IMR-90 (cell line): ENCODE measurements at regions not wholly inside any gene's neighbourhood (a gene's known extent, or its start where the extent isn't known, plus 50 kb on each side); places are given as distances from the start of the nearest gene placed in this dataset.

Experiments used
- ATAC-seq: fragments of 200-7000 bp; cut with Tn5 transposase; 2 replicates; pipeline ENCODE4 v1.9.1; 2020; ENCODE audit warnings: low read depth, mild to moderate bottlenecking, moderate library complexity
- BruUV-seq: library from RNA; stranded (reverse); fragments of 400-500 nt; replicated peaks from 2 replicates; lab custom pipeline; 2021; lab: Mats Ljungman, UMichigan
- CTCF ChIA-PET: fragments of 300-600 bp; formaldehyde crosslinking; extraction: SDS; loops from one replicate; lab custom pipeline; 2021; ENCODE audit warnings: antibody characterized with exemption; lab: Yijun Ruan, JAX
- POLR2A ChIA-PET: fragments of 300-600 bp; sonication (Branson Sonifier 250); formaldehyde crosslinking; loops from one replicate; lab custom pipeline; 2022; ENCODE audit warnings: antibody characterized with exemption; ENCODE audit not compliant: unreplicated experiment; lab: Charles Lee
- DNase-seq: peaks from one replicate; pipeline ENCODE4 v3.0.0; 2013
- H2AFZ ChIP-seq: replicated peaks from 2 replicates; pipeline ENCODE3; 2013; ENCODE audit warnings: low read length, mild to moderate bottlenecking; ENCODE audit not compliant: poor library complexity
- H2AK5ac ChIP-seq: 2 replicates; pipeline ENCODE4 v1.6.1; 2013; ENCODE audit warnings: low read depth, low read length, inconsistent platforms
- H2AK9ac ChIP-seq: replicated peaks from 2 replicates; pipeline ENCODE3; 2013; ENCODE audit warnings: mild to moderate bottlenecking, low read depth, low read length, moderate library complexity; ENCODE audit not compliant: poor library complexity
- H2BK120ac ChIP-seq: 2 replicates; pipeline ENCODE4 v1.6.1; 2013; ENCODE audit warnings: low read depth, low read length, inconsistent platforms
- H2BK15ac ChIP-seq: 3 replicates; pipeline ENCODE4 v1.6.1; 2013; ENCODE audit warnings: low read depth, low read length, inconsistent platforms
- H2BK20ac ChIP-seq: 2 replicates; pipeline ENCODE4 v1.6.1; 2013; ENCODE audit warnings: low read depth, mild to moderate bottlenecking, inconsistent platforms, low read length, moderate library complexity
- H2BK5ac ChIP-seq: 2 replicates; pipeline ENCODE4 v1.6.1; 2013; ENCODE audit warnings: mild to moderate bottlenecking, low read depth, low read length, inconsistent platforms; ENCODE audit not compliant: poor library complexity, severe bottlenecking
- H3K14ac ChIP-seq: replicated peaks from 2 replicates; pipeline ENCODE4 v1.6.1; 2013; ENCODE audit warnings: low read depth, low read length, inconsistent platforms
- H3K18ac ChIP-seq: 2 replicates; pipeline ENCODE4 v1.6.1; 2013; ENCODE audit warnings: low read depth, low read length, control low read depth
- H3K23ac ChIP-seq: 2 replicates; pipeline ENCODE4 v1.6.1; 2013; ENCODE audit warnings: low read depth, low read length, inconsistent platforms
- H3K27ac ChIP-seq: 2 replicates; pipeline ENCODE4 v1.5.1; 2013; ENCODE audit warnings: mild to moderate bottlenecking, control low read depth, low read length; ENCODE audit not compliant: insufficient read depth
- H3K27me3 ChIP-seq: 2 replicates; pipeline ENCODE4 v1.6.1; 2013; ENCODE audit warnings: low read length; ENCODE audit not compliant: control insufficient read depth, insufficient read depth
- H3K36me3 ChIP-seq: 2 replicates; pipeline ENCODE4 v1.6.1; 2013; ENCODE audit warnings: low read length, mixed read lengths; ENCODE audit not compliant: control insufficient read depth, insufficient read depth
- H3K4ac ChIP-seq: 2 replicates; pipeline ENCODE4 v1.6.1; 2013; ENCODE audit warnings: low read depth, low read length, inconsistent platforms
- H3K4me1 ChIP-seq: 2 replicates; pipeline ENCODE4 v1.6.1; 2013; ENCODE audit warnings: low read length, mixed read lengths; ENCODE audit not compliant: control insufficient read depth, insufficient read depth
- H3K4me2 ChIP-seq: 2 replicates; pipeline ENCODE4 v1.6.1; 2013; ENCODE audit warnings: low read depth, mild to moderate bottlenecking, control low read depth, low read length, moderate library complexity
- H3K4me3 ChIP-seq: 2 replicates; pipeline ENCODE4 v1.5.1; 2013; ENCODE audit warnings: low read depth, mild to moderate bottlenecking, control low read depth, low read length, moderate library complexity; ENCODE audit not compliant: insufficient read depth
- H3K56ac ChIP-seq: 2 replicates; pipeline ENCODE4 v1.6.1; 2013; ENCODE audit warnings: low read length, inconsistent platforms; ENCODE audit not compliant: insufficient read depth; ENCODE audit errors: extremely low read depth
- H3K79me1 ChIP-seq, 2 experiments: 2 replicates each; pipeline ENCODE4 v1.6.1; 2013; ENCODE audit warnings: low read length in 2 of 2, inconsistent platforms in 1 of 2, low read depth in 1 of 2
- H3K9ac ChIP-seq: 2 replicates; pipeline ENCODE4 v1.6.1; 2013; ENCODE audit warnings: low read depth, low read length, control low read depth
- H3K9me1 ChIP-seq: 2 replicates; pipeline ENCODE4 v1.6.1; 2013; ENCODE audit warnings: low read length, inconsistent platforms; ENCODE audit not compliant: insufficient read depth
- H3K9me3 ChIP-seq: 2 replicates; pipeline ENCODE4 v1.6.1; 2013; ENCODE audit warnings: low read length; ENCODE audit not compliant: control insufficient read depth, insufficient read depth
- H4K20me1 ChIP-seq: 2 replicates; pipeline ENCODE4 v1.6.1; 2013; ENCODE audit warnings: low read length, inconsistent platforms; ENCODE audit not compliant: insufficient read depth
- H4K5ac ChIP-seq: 2 replicates; pipeline ENCODE4 v1.6.1; 2013; ENCODE audit warnings: mild to moderate bottlenecking, low read depth, low read length, control low read depth
- H4K8ac ChIP-seq, 2 experiments: 2 replicates each; pipeline ENCODE4 v1.6.1; 2013; ENCODE audit warnings: low read depth in 2 of 2, low read length in 2 of 2, control low read depth in 1 of 2, inconsistent platforms in 1 of 2
- H4K91ac ChIP-seq: 2 replicates; pipeline ENCODE4 v1.6.1; 2013; ENCODE audit warnings: low read depth, low read length, inconsistent platforms; ENCODE audit not compliant: insufficient read depth
- BHLHE40 ChIP-seq: fragments of 150-350 bp; IDR thresholded peaks from 2 replicates; pipeline ENCODE4 v1.6.1; 2016; ENCODE audit warnings: mild to moderate bottlenecking, low read depth, low read length
- CEBPB ChIP-seq: IDR thresholded peaks from 2 replicates; pipeline ENCODE4 v1.6.1; 2012; ENCODE audit warnings: low read depth, low read length, improper control_type of control experiment
- CHD1 ChIP-seq: IDR thresholded peaks from 2 replicates; pipeline ENCODE4 v1.6.1; 2012; ENCODE audit warnings: low read depth, low read length, improper control_type of control experiment
- ELK1 ChIP-seq: fragments of 150-350 bp; IDR thresholded peaks from 2 replicates; pipeline ENCODE4 v1.6.1; 2016; ENCODE audit warnings: low read depth, mild to moderate bottlenecking, low read length, moderate library complexity, borderline replicate concordance
- FOS ChIP-seq: fragments of 150-350 bp; IDR thresholded peaks from 2 replicates; pipeline ENCODE4 v1.6.1; 2016; ENCODE audit warnings: low read depth, low read length
- MAFK ChIP-seq: IDR thresholded peaks from 2 replicates; pipeline ENCODE4 v1.6.1; 2012; ENCODE audit warnings: low read depth, low read length, improper control_type of control experiment
- MAZ ChIP-seq: IDR thresholded peaks from 2 replicates; pipeline ENCODE4 v1.6.1; 2012; ENCODE audit warnings: low read depth, mild to moderate bottlenecking, low read length, improper control_type of control experiment, moderate library complexity, borderline replicate concordance
- MXI1 ChIP-seq: IDR thresholded peaks from 2 replicates; pipeline ENCODE4 v1.6.1; 2012; ENCODE audit warnings: low read depth, mild to moderate bottlenecking, low read length, moderate library complexity, borderline replicate concordance
- NFE2L2 ChIP-seq: fragments of 150-350 bp; IDR thresholded peaks from 2 replicates; pipeline ENCODE4 v1.6.1; 2016; ENCODE audit warnings: low read depth, mild to moderate bottlenecking, low read length
- POLR2A ChIP-seq: IDR thresholded peaks from 2 replicates; pipeline ENCODE4 v1.6.1; 2012; ENCODE audit warnings: mild to moderate bottlenecking, low read depth, low read length
- RAD21 ChIP-seq: IDR thresholded peaks from 2 replicates; pipeline ENCODE4 v1.6.1; 2012; ENCODE audit warnings: low read length, improper control_type of control experiment
- RCOR1 ChIP-seq: IDR thresholded peaks from 2 replicates; pipeline ENCODE4 v1.6.1; 2012; ENCODE audit warnings: mild to moderate bottlenecking, low read length, improper control_type of control experiment; ENCODE audit not compliant: insufficient replicate concordance
- RFX5 ChIP-seq: IDR thresholded peaks from 2 replicates; pipeline ENCODE4 v1.8.0; 2012; ENCODE audit warnings: low read depth, mild to moderate bottlenecking, low read length, moderate library complexity
- SMC3 ChIP-seq: fragments of 150-350 bp; IDR thresholded peaks from 2 replicates; pipeline ENCODE4 v1.6.1; 2016; ENCODE audit warnings: low read depth, mild to moderate bottlenecking, antibody characterized with exemption, low read length, moderate library complexity
- WGBS, 2 experiments: methylation state at CpG; one replicate each; pipeline versions ENCODE4 v1.1.5 to v1.1.7; 2013; ENCODE audit warnings: missing lambda C conversion rate in 2 of 2; ENCODE audit not compliant: insufficient read length in 1 of 2; ENCODE audit errors: extremely low coverage in 2 of 2; 5-methylcytosine and 5-hydroxymethylcytosine counted together
- dilution Hi-C: fragments of 300-500 bp; cut with HindIII; formaldehyde crosslinking; loops from one replicate; pipeline ENCODE4 v1.14.3; 2018; ENCODE audit warnings: low sequenced_read_pairs; ENCODE audit not compliant: unreplicated experiment
- in situ Hi-C: fragments of 300-500 bp; cut with MboI; formaldehyde crosslinking; loops from 3 replicates; pipeline ENCODE4 v1.14.3; 2019; ENCODE audit warnings: low sequenced_read_pairs, inconsistent platforms, mixed read lengths
- intact Hi-C: fragments of 100-400 bp; cut with micrococcal nuclease; formaldehyde crosslinking; loops from 2 replicates; pipeline ENCODE4 v1.10.0; 2022
- TF ChIP-seq, protein P1 (sequence below): fragments of 150-350 bp; IDR thresholded peaks from 2 replicates; pipeline ENCODE4 v1.6.1; 2017; ENCODE audit warnings: mild to moderate bottlenecking, antibody characterized with exemption, low read length, low read depth
- TF ChIP-seq, protein P2 (sequence below): conservative IDR thresholded peaks from 2 replicates; pipeline ENCODE4 v1.5.1; 2012; ENCODE audit warnings: mild to moderate bottlenecking, low read depth, low read length, improper control_type of control experiment

GRCh38 chr3:34072297-34072696 is 273.9 kb downstream of the PDCD6IP start:
- BruUV-seq, result no TSS peak
- in situ Hi-C loops (no loop called here), intact Hi-C loops (no loop called here), dilution Hi-C loops (no loop called here)
- no peak overlapping the region for H4K91ac ChIP-seq
- H2BK5ac ChIP-seq, result no peak overlapping the region
- no peaks in the 10 kb centered on the region; the same call in 1 of the 2 replicates for H3K27me3 ChIP-seq
- H2BK20ac ChIP-seq, result no peak overlapping the region
- H3K56ac ChIP-seq, result no peak overlapping the region
- TF ChIP-seq, protein P1, sequence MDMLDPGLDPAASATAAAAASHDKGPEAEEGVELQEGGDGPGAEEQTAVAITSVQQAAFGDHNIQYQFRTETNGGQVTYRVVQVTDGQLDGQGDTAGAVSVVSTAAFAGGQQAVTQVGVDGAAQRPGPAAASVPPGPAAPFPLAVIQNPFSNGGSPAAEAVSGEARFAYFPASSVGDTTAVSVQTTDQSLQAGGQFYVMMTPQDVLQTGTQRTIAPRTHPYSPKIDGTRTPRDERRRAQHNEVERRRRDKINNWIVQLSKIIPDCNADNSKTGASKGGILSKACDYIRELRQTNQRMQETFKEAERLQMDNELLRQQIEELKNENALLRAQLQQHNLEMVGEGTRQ, result no peak
- TF ChIP-seq CEBPB, result no peak
- no peak for TF ChIP-seq ELK1
- no peak for TF ChIP-seq SMC3
- no peak for TF ChIP-seq BHLHE40
- no peak for TF ChIP-seq MAZ
- no peak for TF ChIP-seq FOS
- TF ChIP-seq RFX5, result no peak
- TF ChIP-seq RAD21, result no peak
- TF ChIP-seq CHD1, result no peak
- TF ChIP-seq, protein P2, sequence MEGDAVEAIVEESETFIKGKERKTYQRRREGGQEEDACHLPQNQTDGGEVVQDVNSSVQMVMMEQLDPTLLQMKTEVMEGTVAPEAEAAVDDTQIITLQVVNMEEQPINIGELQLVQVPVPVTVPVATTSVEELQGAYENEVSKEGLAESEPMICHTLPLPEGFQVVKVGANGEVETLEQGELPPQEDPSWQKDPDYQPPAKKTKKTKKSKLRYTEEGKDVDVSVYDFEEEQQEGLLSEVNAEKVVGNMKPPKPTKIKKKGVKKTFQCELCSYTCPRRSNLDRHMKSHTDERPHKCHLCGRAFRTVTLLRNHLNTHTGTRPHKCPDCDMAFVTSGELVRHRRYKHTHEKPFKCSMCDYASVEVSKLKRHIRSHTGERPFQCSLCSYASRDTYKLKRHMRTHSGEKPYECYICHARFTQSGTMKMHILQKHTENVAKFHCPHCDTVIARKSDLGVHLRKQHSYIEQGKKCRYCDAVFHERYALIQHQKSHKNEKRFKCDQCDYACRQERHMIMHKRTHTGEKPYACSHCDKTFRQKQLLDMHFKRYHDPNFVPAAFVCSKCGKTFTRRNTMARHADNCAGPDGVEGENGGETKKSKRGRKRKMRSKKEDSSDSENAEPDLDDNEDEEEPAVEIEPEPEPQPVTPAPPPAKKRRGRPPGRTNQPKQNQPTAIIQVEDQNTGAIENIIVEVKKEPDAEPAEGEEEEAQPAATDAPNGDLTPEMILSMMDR, result no peak
- no peak for TF ChIP-seq RCOR1
- TF ChIP-seq NFE2L2, result no peak
- TF ChIP-seq MXI1, result no peak
- no peak for TF ChIP-seq MAFK
- TF ChIP-seq POLR2A, result no peak
- no peak overlapping the region for H3K9ac ChIP-seq
- H3K9me3 ChIP-seq, result no peaks in the 10 kb centered on the region
- no peaks in the 10 kb centered on the region for H3K36me3 ChIP-seq
- H3K4me3 ChIP-seq, result no peak overlapping the region
- POLR2A ChIA-PET, result no interaction called here
- no peak overlapping the region for H2BK120ac ChIP-seq
- H3K4me1 ChIP-seq, result no peaks in the 10 kb centered on the region
- no peak overlapping the region for H3K18ac ChIP-seq
- H4K20me1 ChIP-seq, result no peaks in the 10 kb centered on the region
- no peak overlapping the region for H3K27ac ChIP-seq
- no peak overlapping the region for H2AK5ac ChIP-seq
- WGBS, 2 experiments, result no CpG with 5 or more reads among the region's 2 CpGs
- no peak overlapping the region for H3K4me2 ChIP-seq
- no peak overlapping the region for H3K23ac ChIP-seq
- DNase-seq (no peak), ATAC-seq (no peak)
- no peaks in the 10 kb centered on the region for H3K79me1 ChIP-seq
- H2AFZ ChIP-seq, result no peak overlapping the region
- H3K14ac ChIP-seq, result no peak overlapping the region
- CTCF ChIA-PET, result no interaction called here
- H3K4ac ChIP-seq, result no peak overlapping the region
- no peak overlapping the region for H2AK9ac ChIP-seq
- no peak overlapping the region for H2BK15ac ChIP-seq
- no peak overlapping the region for H4K8ac ChIP-seq
- no peaks in the 10 kb centered on the region for H3K9me1 ChIP-seq
- H4K5ac ChIP-seq, result no peak overlapping the region
